B cell (primary cell): ENCODE measurements at regions not wholly inside any gene's neighbourhood (a gene's known extent, or its start where the extent isn't known, plus 50 kb on each side); places are given as distances from the start of the nearest gene placed in this dataset.

Experiments
- CTCF ChIP-seq: fragments of 200-600 bp; IDR thresholded peaks from one replicate; pipeline ENCODE4 v1.8.0; 2022; ENCODE audit warnings: antibody characterized with exemption, mild to moderate bottlenecking
- EZH2 ChIP-seq: IDR thresholded peaks from 2 replicates; pipeline ENCODE4 v1.6.1; 2012; ENCODE audit warnings: borderline replicate concordance, low read depth, mild to moderate bottlenecking, moderate library complexity, low read length; ENCODE audit not compliant: insufficient read depth, poor library complexity, severe bottlenecking

GRCh38 chr15:38860674-38861073 lies 296.1 kb upstream of the RASGRP1 start:
- TF ChIP-seq EZH2 = no peak
- no peak for TF ChIP-seq CTCF
